Vagina (tissue), 2 donors: ENCODE measurements at regions not wholly inside any gene's neighbourhood (a gene's known extent, or its start where the extent isn't known, plus 50 kb on each side); places are given as distances from the start of the nearest gene placed in this dataset.

ENCODE experiments used
- DNase-seq, 2 donors: peaks; one replicate each; pipeline ENCODE4 v3.0.0-alpha.2; 2017; ENCODE audit errors: extremely low spot score in 2 of 2
- H3K27ac ChIP-seq: fragments of 200-600 bp; sonication (generic); one replicate; pipeline ENCODE4 v1.5.1; 2019
- H3K27me3 ChIP-seq: fragments of 200-600 bp; sonication (generic); one replicate; pipeline ENCODE4 v1.5.1; 2019
- H3K36me3 ChIP-seq, 2 donors: fragments of 200-600 bp; sonication (generic); one replicate each; pipeline ENCODE4 v1.5.1; 2017 to 2019
- H3K4me1 ChIP-seq: fragments of 200-600 bp; sonication (generic); one replicate; pipeline ENCODE4 v1.5.1; 2019
- H3K4me3 ChIP-seq, 2 donors: fragments of 200-600 bp; sonication (generic); 1 replicate in 1 of 2; 2 replicates in 1 of 2; pipeline ENCODE4 v1.5.1; 2016 to 2019
- H3K9me3 ChIP-seq: fragments of 200-600 bp; sonication (generic); one replicate; pipeline ENCODE4 v1.5.1; 2019
- POLR2A ChIP-seq, 2 donors: fragments of 450-650 bp; IDR thresholded peaks; one replicate each; pipeline ENCODE4 v1.6.1; 2017; ENCODE audit warnings: antibody characterized with exemption in 2 of 2, mild to moderate bottlenecking in 2 of 2, moderate library complexity in 2 of 2
- POLR2AphosphoS5 ChIP-seq, 2 donors: sonication (generic); formaldehyde crosslinking; IDR thresholded peaks; one replicate each; pipeline ENCODE4 v1.9.0; 2017; ENCODE audit warnings: antibody characterized with exemption in 2 of 2, mild to moderate bottlenecking in 2 of 2, low read depth in 1 of 2; ENCODE audit not compliant: insufficient read depth in 1 of 2
- intact Hi-C: fragments of 100-400 bp; cut with DNase I; formaldehyde crosslinking; loops from one replicate; pipeline ENCODE4 v1.15.1; 2023
- TF ChIP-seq, protein P1 (sequence below), 3 experiments: fragments of 450-650 bp in 2 of 3; fragments of 200-600 bp in 1 of 3; sonication (generic) in 1 of 3; IDR thresholded peaks; one replicate each; pipeline ENCODE4 v1.5.1; 2017 to 2019; ENCODE audit warnings: antibody characterized with exemption in 3 of 3, mild to moderate bottlenecking in 2 of 3, moderate library complexity in 2 of 3

DNA sequence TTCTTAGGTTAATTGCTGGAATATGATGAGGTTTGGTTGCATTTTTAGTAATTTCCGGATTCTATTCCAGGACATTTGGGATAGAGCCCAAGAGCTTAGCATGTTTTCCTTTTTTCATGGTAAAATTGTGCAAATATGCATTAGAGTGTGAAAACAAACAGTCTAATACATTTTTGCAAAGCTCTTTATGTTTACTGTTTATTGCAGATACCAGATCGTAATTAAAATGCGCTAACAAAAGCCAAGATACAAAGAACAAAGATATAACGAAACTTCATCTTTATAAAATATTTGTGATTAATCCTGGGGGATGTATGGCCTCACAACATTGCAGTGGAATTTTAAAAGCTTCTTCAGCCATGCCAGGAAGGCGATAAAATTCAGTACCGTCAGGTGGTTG lies 94.5 kb upstream of the TBC1D5 start:
- no peak for TF ChIP-seq POLR2AphosphoS5 (IDR thresholded peaks at IDR 0.05; ENCODE audit: insufficient read depth in 1 of 2, low read depth in 1 of 2)
- TF ChIP-seq POLR2A (IDR thresholded peaks at IDR 0.05), result no peak
- TF ChIP-seq, protein P1, sequence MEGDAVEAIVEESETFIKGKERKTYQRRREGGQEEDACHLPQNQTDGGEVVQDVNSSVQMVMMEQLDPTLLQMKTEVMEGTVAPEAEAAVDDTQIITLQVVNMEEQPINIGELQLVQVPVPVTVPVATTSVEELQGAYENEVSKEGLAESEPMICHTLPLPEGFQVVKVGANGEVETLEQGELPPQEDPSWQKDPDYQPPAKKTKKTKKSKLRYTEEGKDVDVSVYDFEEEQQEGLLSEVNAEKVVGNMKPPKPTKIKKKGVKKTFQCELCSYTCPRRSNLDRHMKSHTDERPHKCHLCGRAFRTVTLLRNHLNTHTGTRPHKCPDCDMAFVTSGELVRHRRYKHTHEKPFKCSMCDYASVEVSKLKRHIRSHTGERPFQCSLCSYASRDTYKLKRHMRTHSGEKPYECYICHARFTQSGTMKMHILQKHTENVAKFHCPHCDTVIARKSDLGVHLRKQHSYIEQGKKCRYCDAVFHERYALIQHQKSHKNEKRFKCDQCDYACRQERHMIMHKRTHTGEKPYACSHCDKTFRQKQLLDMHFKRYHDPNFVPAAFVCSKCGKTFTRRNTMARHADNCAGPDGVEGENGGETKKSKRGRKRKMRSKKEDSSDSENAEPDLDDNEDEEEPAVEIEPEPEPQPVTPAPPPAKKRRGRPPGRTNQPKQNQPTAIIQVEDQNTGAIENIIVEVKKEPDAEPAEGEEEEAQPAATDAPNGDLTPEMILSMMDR (IDR thresholded peaks at IDR 0.05), result no peak
- Histone ChIP-seq H3K4me1 (no peaks in the 10 kb centered on the region), H3K27ac (no peak overlapping the region), H3K36me3 (no peaks in the 10 kb centered on the region), H3K9me3 (no peaks in the 10 kb centered on the region), H3K4me3 (no peak overlapping the region), H3K27me3 (no peaks in the 10 kb centered on the region)
- DNase-seq, result no peak
- intact Hi-C loops, result no loop called here

DNA sequence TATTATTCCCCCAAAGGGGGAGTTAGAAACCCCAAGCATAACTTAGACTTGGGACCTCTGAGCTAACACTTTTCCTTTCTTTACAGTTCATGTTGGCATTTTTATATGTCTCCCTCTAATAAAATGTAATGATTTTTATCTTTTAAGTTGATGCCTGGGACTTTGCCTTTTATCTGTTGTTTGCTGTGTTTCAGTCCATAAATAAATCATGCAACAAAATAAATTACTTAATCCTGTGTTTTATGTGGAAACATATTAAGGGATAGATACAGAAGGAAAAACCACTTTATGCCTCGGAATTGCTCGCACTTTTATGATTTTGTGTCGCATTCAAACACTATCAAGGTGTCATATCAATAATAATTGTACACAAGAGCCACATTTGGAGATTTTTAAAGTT lies 93.7 kb upstream of the TBC1D5 start:
- DNase-seq, result no peak
- Histone ChIP-seq H3K4me3 (no peak overlapping the region), H3K9me3 (no peaks in the 10 kb centered on the region), H3K27me3 (no peaks in the 10 kb centered on the region), H3K4me1 (no peaks in the 10 kb centered on the region), H3K27ac (no peak overlapping the region), H3K36me3 (no peaks in the 10 kb centered on the region)
- no peak for TF ChIP-seq POLR2A (IDR thresholded peaks at IDR 0.05)
- TF ChIP-seq POLR2AphosphoS5 (IDR thresholded peaks at IDR 0.05; ENCODE audit: insufficient read depth in 1 of 2, low read depth in 1 of 2), result no peak
- TF ChIP-seq, protein P1 (IDR thresholded peaks at IDR 0.05), result no peak
- intact Hi-C loops, result no loop called here

DNA sequence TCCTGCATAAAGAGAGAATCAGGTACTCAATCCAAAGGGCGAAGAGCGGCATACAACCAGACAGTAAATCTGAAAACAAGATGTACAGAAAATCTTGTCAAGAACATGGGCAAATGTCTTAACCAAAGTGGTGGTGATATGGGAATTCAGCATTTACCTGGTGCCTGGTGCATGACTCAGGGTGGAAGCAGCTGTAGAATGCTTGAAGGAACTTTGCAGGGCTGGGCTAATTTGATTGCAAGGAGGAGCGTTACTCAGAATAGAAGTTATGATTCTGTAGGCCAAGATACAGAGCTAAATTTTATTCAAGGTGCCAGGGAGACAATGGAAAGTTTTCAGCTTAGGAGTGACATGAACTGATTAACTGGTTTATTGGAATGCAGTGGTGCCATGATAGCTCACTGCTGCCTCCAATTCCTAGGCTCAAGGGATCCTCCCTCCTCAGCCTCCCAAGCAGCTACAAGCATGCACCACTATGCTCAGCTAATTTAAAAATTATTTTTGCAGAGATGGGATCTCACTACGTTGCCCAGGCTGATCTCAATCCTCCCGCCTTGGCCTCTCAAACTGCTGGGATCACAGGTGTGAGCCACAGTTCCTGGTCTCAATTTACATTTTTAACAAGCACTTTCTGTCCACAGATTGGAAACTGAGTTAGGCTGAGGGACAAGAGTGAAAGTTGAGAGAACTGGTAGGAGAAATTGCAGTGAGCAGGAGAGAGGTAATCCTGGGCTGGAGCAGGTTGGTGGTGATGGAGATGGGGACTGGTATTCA lies 91.5 kb upstream of the TBC1D5 start:
- no peak overlapping the region for H3K4me3 ChIP-seq
- intact Hi-C loops, result no loop called here
- TF ChIP-seq POLR2A (IDR thresholded peaks at IDR 0.05), result no peak
- TF ChIP-seq, protein P1 (IDR thresholded peaks at IDR 0.05), result no peak
- no peak for TF ChIP-seq POLR2AphosphoS5 (IDR thresholded peaks at IDR 0.05; ENCODE audit: insufficient read depth in 1 of 2, low read depth in 1 of 2)
- no peaks in the 10 kb centered on the region for H3K36me3 ChIP-seq
- no peaks in the 10 kb centered on the region for H3K9me3 ChIP-seq
- no peak for DNase-seq
- H3K27me3 ChIP-seq, result no peaks in the 10 kb centered on the region
- H3K27ac ChIP-seq, result no peak overlapping the region
- no peaks in the 10 kb centered on the region for H3K4me1 ChIP-seq

DNA sequence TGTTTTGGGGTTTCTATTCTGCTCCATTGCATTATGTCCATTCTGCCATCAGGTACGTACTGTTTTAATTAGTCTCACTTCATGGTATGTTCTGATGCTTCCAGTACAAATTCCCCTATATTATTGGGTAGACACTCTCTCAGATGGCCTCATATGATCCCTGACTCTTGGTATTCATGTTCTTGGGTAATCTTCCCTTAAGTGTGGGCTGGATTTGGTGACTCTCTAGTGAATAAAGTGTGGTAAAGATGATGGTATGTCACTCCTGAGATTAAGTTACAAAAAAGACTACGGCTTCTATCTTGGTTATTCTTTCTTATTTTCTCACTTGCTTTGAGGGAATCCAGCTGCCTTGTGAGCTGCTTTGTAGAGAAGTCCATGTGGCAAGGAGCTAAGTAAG lies 89.6 kb upstream of the TBC1D5 start:
- H3K9me3 ChIP-seq, result no peaks in the 10 kb centered on the region
- H3K4me1 ChIP-seq, result no peaks in the 10 kb centered on the region
- H3K4me3 ChIP-seq, result no peak overlapping the region
- no peaks in the 10 kb centered on the region for H3K27me3 ChIP-seq
- H3K27ac ChIP-seq, result no peak overlapping the region
- TF ChIP-seq, protein P1 (IDR thresholded peaks at IDR 0.05), result no peak
- TF ChIP-seq POLR2AphosphoS5 (IDR thresholded peaks at IDR 0.05; ENCODE audit: insufficient read depth in 1 of 2, low read depth in 1 of 2) (no peak), POLR2A (IDR thresholded peaks at IDR 0.05) (no peak)
- no peaks in the 10 kb centered on the region for H3K36me3 ChIP-seq
- DNase-seq, result no peak
- intact Hi-C loops, result no loop called here

DNA sequence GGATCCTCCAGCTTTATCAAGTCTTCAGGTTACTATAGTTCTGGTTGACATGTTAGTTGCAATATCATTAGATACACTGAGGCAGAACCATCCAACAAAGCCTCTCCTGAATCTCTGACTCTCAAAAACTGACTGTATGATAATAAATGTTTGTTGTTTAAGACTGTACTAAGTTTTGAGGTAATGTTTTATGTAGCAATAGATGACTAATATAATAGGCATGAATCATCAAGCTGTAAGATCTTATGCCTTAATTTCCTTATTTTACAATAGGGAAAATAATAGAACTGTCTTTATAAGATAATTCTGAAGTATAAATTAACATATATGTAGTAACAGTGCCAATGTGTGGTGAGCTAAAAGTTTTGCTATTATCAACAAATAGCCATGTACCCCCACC lies 88.9 kb upstream of the TBC1D5 start:
- H3K9me3 ChIP-seq, result no peaks in the 10 kb centered on the region
- H3K27me3 ChIP-seq, result no peaks in the 10 kb centered on the region
- H3K4me3 ChIP-seq, result no peak overlapping the region
- intact Hi-C loops, result no loop called here
- DNase-seq, result no peak
- no peaks in the 10 kb centered on the region for H3K36me3 ChIP-seq
- no peak overlapping the region for H3K27ac ChIP-seq
- TF ChIP-seq POLR2AphosphoS5 (IDR thresholded peaks at IDR 0.05; ENCODE audit: insufficient read depth in 1 of 2, low read depth in 1 of 2) (no peak), POLR2A (IDR thresholded peaks at IDR 0.05) (no peak)
- TF ChIP-seq, protein P1 (IDR thresholded peaks at IDR 0.05), result no peak
- H3K4me1 ChIP-seq, result no peaks in the 10 kb centered on the region
